ENCODE measurements at regions not wholly inside any gene's neighbourhood (a gene's known extent, or its start where the extent isn't known, plus 50 kb on each side); places are given as distances from the start of the nearest gene placed in this dataset.

GRCh38 chr2:136383167-136383566, 265.2 kb upstream of the CXCR4 start:
- no peak for TF ChIP-seq POLR2A (IDR thresholded peaks at IDR 0.05)
- TF ChIP-seq POLR2AphosphoS5 (IDR thresholded peaks at IDR 0.05) = no peak
- no peak for TF ChIP-seq CTCF (IDR thresholded peaks at IDR 0.05)
- TF ChIP-seq EP300 (IDR thresholded peaks at IDR 0.05) = no peak

All from gastroesophageal sphincter (tissue), 3 donors.